Eye (tissue), 1 donor: ENCODE measurements at regions not wholly inside any gene's neighbourhood (a gene's known extent, or its start where the extent isn't known, plus 50 kb on each side); places are given as distances from the start of the nearest gene placed in this dataset.

ENCODE experiments used
- DNase-seq: peaks from one replicate; pipeline ENCODE4 v3.0.0-alpha.2; 2015

GRCh38 chr15:47824147-47824546 lies 106.8 kb downstream of the SEMA6D start:
- DNase-seq, result no peak

GRCh38 chr15:47829667-47830066 lies 112.4 kb downstream of the SEMA6D start:
- no peak for DNase-seq

- no peak for DNase-seq
Observed at GRCh38 chr15:47834093-47834492, 116.8 kb downstream of the SEMA6D start.

- no peak for DNase-seq
Observed at GRCh38 chr15:47839233-47839825, 122.0 kb downstream of the SEMA6D start.

GRCh38 chr15:47843124-47843663 lies 125.9 kb downstream of the SEMA6D start:
- DNase-seq, result no peak

GRCh38 chr15:47844437-47844836 lies 127.1 kb downstream of the SEMA6D start:
- DNase-seq, result no peak

GRCh38 chr15:47846128-47846868 lies 129.0 kb downstream of the SEMA6D start:
- no peak for DNase-seq

GRCh38 chr15:47846876-47847275 lies 129.6 kb downstream of the SEMA6D start:
- DNase-seq, result no peak

GRCh38 chr15:47856071-47856470 lies 138.8 kb downstream of the SEMA6D start:
- DNase-seq, result no peak

- no peak for DNase-seq
Observed at GRCh38 chr15:47857014-47857775, 139.9 kb downstream of the SEMA6D start.

GRCh38 chr15:47857776-47858167 lies 140.5 kb downstream of the SEMA6D start:
- DNase-seq, result no peak

GRCh38 chr15:47861111-47861903 lies 144.0 kb downstream of the SEMA6D start:
- peak; percentile 49 for DNase-seq

- DNase-seq, result no peak
Observed at GRCh38 chr15:47862402-47862801, 145.1 kb downstream of the SEMA6D start.

GRCh38 chr15:47866446-47866845 lies 149.1 kb downstream of the SEMA6D start:
- no peak for DNase-seq

- DNase-seq, result no peak
Observed at GRCh38 chr15:47870300-47870955, 153.1 kb downstream of the SEMA6D start.

GRCh38 chr15:47870956-47871625 lies 153.8 kb downstream of the SEMA6D start:
- no peak for DNase-seq

GRCh38 chr15:47872208-47872607 lies 154.9 kb downstream of the SEMA6D start:
- DNase-seq, result no peak

GRCh38 chr15:47872869-47873432 lies 155.6 kb downstream of the SEMA6D start:
- peak; percentile 88 for DNase-seq

- no peak for DNase-seq
Observed at GRCh38 chr15:47876986-47877385, 159.7 kb downstream of the SEMA6D start.

GRCh38 chr15:47877836-47878235 lies 160.5 kb downstream of the SEMA6D start:
- DNase-seq, result peak; percentile 96

- DNase-seq, result no peak
Observed at GRCh38 chr15:47885920-47886319, 168.6 kb downstream of the SEMA6D start.
